Trophoblast cell (in vitro differentiated cells and primary cell): ENCODE measurements at regions not wholly inside any gene's neighbourhood (a gene's known extent, or its start where the extent isn't known, plus 50 kb on each side); places are given as distances from the start of the nearest gene placed in this dataset.

ENCODE experiments used
- DNase-seq, 2 donors: peaks; one replicate each; pipeline ENCODE4 v3.0.0-alpha.2; 2016
- H2AFZ ChIP-seq: 2 replicates; pipeline ENCODE4 v1.6.1; 2013; ENCODE audit warnings: low read length, moderate library complexity, mild to moderate bottlenecking; ENCODE audit not compliant: insufficient read depth, poor library complexity
- H2AK5ac ChIP-seq: 2 replicates; pipeline ENCODE4 v1.6.1; 2013; ENCODE audit warnings: mild to moderate bottlenecking, low read length
- H2BK120ac ChIP-seq: 2 replicates; pipeline ENCODE4 v1.6.1; 2013; ENCODE audit warnings: low read length, mild to moderate bottlenecking, moderate library complexity; ENCODE audit not compliant: insufficient read depth, poor library complexity
- H2BK12ac ChIP-seq: 2 replicates; pipeline ENCODE4 v1.6.1; 2013; ENCODE audit warnings: mild to moderate bottlenecking, low read length, moderate library complexity
- H2BK5ac ChIP-seq: 2 replicates; pipeline ENCODE4 v1.6.1; 2013; ENCODE audit warnings: low read length, low read depth, moderate library complexity, mild to moderate bottlenecking; ENCODE audit not compliant: poor library complexity
- H3K14ac ChIP-seq: 2 replicates; pipeline ENCODE4 v1.6.1; 2013; ENCODE audit warnings: mild to moderate bottlenecking, low read length
- H3K18ac ChIP-seq: 2 replicates; pipeline ENCODE4 v1.6.1; 2013; ENCODE audit warnings: mild to moderate bottlenecking, low read length
- H3K23ac ChIP-seq: 2 replicates; pipeline ENCODE4 v1.6.1; 2013; ENCODE audit warnings: low read length
- H3K27ac ChIP-seq: 2 replicates; pipeline ENCODE4 v1.5.1; 2013; ENCODE audit warnings: low read depth, mild to moderate bottlenecking, inconsistent platforms, low read length, moderate library complexity
- H3K27me3 ChIP-seq: 2 replicates; pipeline ENCODE4 v1.6.1; 2013; ENCODE audit warnings: inconsistent platforms, mild to moderate bottlenecking, low read length, moderate library complexity; ENCODE audit not compliant: insufficient read depth
- H3K36me3 ChIP-seq, 2 experiments: 1 replicate in 1 of 2; 2 replicates in 1 of 2; pipeline ENCODE4 v1.6.1; 2013; ENCODE audit warnings: low read length in 2 of 2, mild to moderate bottlenecking in 2 of 2, moderate library complexity in 1 of 2; ENCODE audit not compliant: insufficient read depth in 2 of 2, control insufficient read depth in 1 of 2
- H3K4ac ChIP-seq: 2 replicates; pipeline ENCODE4 v1.6.1; 2013; ENCODE audit warnings: low read depth, mild to moderate bottlenecking, low read length, moderate library complexity
- H3K4me1 ChIP-seq, 2 experiments: 1 replicate in 1 of 2; 2 replicates in 1 of 2; pipeline ENCODE4 v1.6.1; 2013; ENCODE audit warnings: low read length in 2 of 2, mild to moderate bottlenecking in 2 of 2, moderate library complexity in 1 of 2; ENCODE audit not compliant: insufficient read depth in 2 of 2, control insufficient read depth in 1 of 2
- H3K4me2 ChIP-seq: 2 replicates; pipeline ENCODE4 v1.6.1; 2013; ENCODE audit warnings: inconsistent platforms, mild to moderate bottlenecking, low read length, moderate library complexity
- H3K4me3 ChIP-seq: 2 replicates; pipeline ENCODE4 v1.5.1; 2013; ENCODE audit warnings: mild to moderate bottlenecking, low read depth, low read length, inconsistent platforms
- H3K79me1 ChIP-seq: one replicate; pipeline ENCODE4 v1.6.1; 2013; ENCODE audit warnings: low read length
- H3K79me2 ChIP-seq: 2 replicates; pipeline ENCODE4 v1.6.1; 2013; ENCODE audit warnings: low read length, mild to moderate bottlenecking; ENCODE audit not compliant: control insufficient read depth, insufficient read depth, poor library complexity
- H3K9ac ChIP-seq: 2 replicates; pipeline ENCODE4 v1.6.1; 2013; ENCODE audit warnings: mild to moderate bottlenecking, low read length
- H3K9me3 ChIP-seq: 2 replicates; pipeline ENCODE4 v1.6.1; 2013; ENCODE audit warnings: low read depth, mild to moderate bottlenecking, control low read depth, inconsistent platforms, low read length; ENCODE audit not compliant: insufficient read depth
- H4K12ac ChIP-seq: 2 replicates; pipeline ENCODE4 v1.6.1; 2013; ENCODE audit warnings: low read depth, mild to moderate bottlenecking, low read length, moderate library complexity
- H4K8ac ChIP-seq: 2 replicates; pipeline ENCODE4 v1.6.1; 2013; ENCODE audit warnings: low read depth, mild to moderate bottlenecking, low read length, moderate library complexity
- H4K91ac ChIP-seq: one replicate; pipeline ENCODE4 v1.6.1; 2013; ENCODE audit warnings: low read depth, mild to moderate bottlenecking, low read length, moderate library complexity
- WGBS: extraction: QIAGEN DNeasy Blood & Tissue Kit; methylation state at CpG from one replicate; pipeline ENCODE4 v1.1.7; 2013; ENCODE audit warnings: missing lambda C conversion rate; ENCODE audit not compliant: insufficient read length, insufficient coverage; ENCODE audit errors: extremely low coverage; 5-methylcytosine and 5-hydroxymethylcytosine counted together

DNA sequence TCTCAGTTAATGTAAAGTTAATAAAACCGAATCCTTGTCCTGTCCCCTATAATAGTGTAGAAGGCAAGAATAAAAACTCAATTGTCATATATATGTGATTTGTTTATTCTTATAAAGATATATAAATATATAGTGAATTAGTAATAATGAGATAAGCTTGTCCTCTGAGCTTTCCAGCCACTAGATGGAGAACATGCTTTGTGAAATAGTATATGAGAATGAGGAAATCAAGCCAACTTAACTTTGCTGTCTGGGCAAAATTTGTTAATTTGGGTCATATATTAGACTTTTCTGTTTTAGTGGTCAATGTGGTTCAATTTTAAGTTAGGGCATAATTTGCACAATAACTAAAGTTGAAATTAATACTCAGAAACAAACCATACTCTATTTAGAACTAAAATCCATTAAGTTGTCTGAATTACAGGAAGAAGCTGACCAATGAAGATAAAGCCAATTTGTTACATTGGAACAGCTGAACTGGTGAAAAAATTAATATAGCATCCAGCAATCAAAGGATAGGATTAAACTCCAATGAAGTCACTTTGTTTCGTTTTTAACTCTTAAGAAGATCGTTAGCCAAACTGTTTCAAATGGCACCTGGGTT, 595.0 kb downstream of the ARL4A start:
- Histone ChIP-seq H3K9me3 (no peaks in the 10 kb centered on the region), H3K27ac (no peak overlapping the region), H2AK5ac (no peak overlapping the region), H3K9ac (no peak overlapping the region), H4K12ac (no peak overlapping the region), H3K36me3 (no peaks in the 10 kb centered on the region), H2BK120ac (no peak overlapping the region), H2AFZ (no peak overlapping the region), H3K4me3 (no peak overlapping the region), H3K27me3 (no peaks in the 10 kb centered on the region), H3K14ac (no peak overlapping the region), H4K91ac (no peak overlapping the region), H2BK12ac (no peak overlapping the region), H3K4me2 (no peak overlapping the region), H4K8ac (no peak overlapping the region), H3K79me1 (no peaks in the 10 kb centered on the region), H3K4me1 (no peaks in the 10 kb centered on the region), H3K23ac (no peak overlapping the region), H2BK5ac (no peak overlapping the region), H3K18ac (no peak overlapping the region), H3K79me2 (no peaks in the 10 kb centered on the region), H3K4ac (no peak overlapping the region)
- peak in 1 of 2 donors; percentile 35 for DNase-seq
- no CpG with 5 or more reads among the region's 3 CpGs for WGBS

GRCh38 chr7:13286916-13287315, 599.5 kb downstream of the ARL4A start:
- Histone ChIP-seq H3K79me2 (no peaks in the 10 kb centered on the region), H2BK12ac (no peak overlapping the region), H3K4me3 (no peak overlapping the region), H3K14ac (no peak overlapping the region), H2AK5ac (no peak overlapping the region), H3K36me3 (no peaks in the 10 kb centered on the region), H3K9me3 (no peaks in the 10 kb centered on the region), H4K8ac (no peak overlapping the region), H2BK120ac (no peak overlapping the region), H4K91ac (no peak overlapping the region), H3K9ac (no peak overlapping the region), H3K18ac (no peak overlapping the region), H2AFZ (no peak overlapping the region), H2BK5ac (no peak overlapping the region), H3K4me2 (no peak overlapping the region), H3K79me1 (no peaks in the 10 kb centered on the region), H4K12ac (no peak overlapping the region), H3K4ac (no peak overlapping the region), H3K27me3 (no peaks in the 10 kb centered on the region), H3K23ac (no peak overlapping the region), H3K4me1 (no peaks in the 10 kb centered on the region), H3K27ac (no peak overlapping the region)
- DNase-seq = no peak
- no CpG with 5 or more reads among the region's 4 CpGs for WGBS

- Histone ChIP-seq H2BK12ac (no peak overlapping the region), H3K9me3 (no peaks in the 10 kb centered on the region), H3K14ac (no peak overlapping the region), H2AK5ac (no peak overlapping the region), H3K27me3 (no peaks in the 10 kb centered on the region), H3K79me1 (no peaks in the 10 kb centered on the region), H3K4me2 (no peak overlapping the region), H2BK5ac (no peak overlapping the region), H3K79me2 (no peaks in the 10 kb centered on the region), H4K91ac (no peak overlapping the region), H3K4me3 (no peak overlapping the region), H4K8ac (no peak overlapping the region), H3K36me3 (no peaks in the 10 kb centered on the region), H3K23ac (no peak overlapping the region), H3K4me1 (no peaks in the 10 kb centered on the region), H3K27ac (no peak overlapping the region), H2AFZ (no peak overlapping the region), H3K9ac (no peak overlapping the region), H2BK120ac (no peak overlapping the region), H3K18ac (no peak overlapping the region), H4K12ac (no peak overlapping the region), H3K4ac (no peak overlapping the region)
- DNase-seq = no peak
Observed at GRCh38 chr7:13288516-13288915, 601.1 kb downstream of the ARL4A start.

- Histone ChIP-seq H3K4me2 (no peak overlapping the region), H3K4me3 (no peak overlapping the region), H3K9me3 (no peaks in the 10 kb centered on the region), H3K79me2 (no peaks in the 10 kb centered on the region), H4K91ac (no peak overlapping the region), H3K27me3 (no peaks in the 10 kb centered on the region), H3K14ac (no peak overlapping the region), H3K79me1 (no peaks in the 10 kb centered on the region), H3K4ac (no peak overlapping the region), H3K9ac (no peak overlapping the region), H3K23ac (no peak overlapping the region), H3K4me1 (no peaks in the 10 kb centered on the region), H3K36me3 (no peaks in the 10 kb centered on the region), H2BK12ac (no peak overlapping the region), H2BK5ac (no peak overlapping the region), H2AK5ac (no peak overlapping the region), H4K12ac (no peak overlapping the region), H3K18ac (no peak overlapping the region), H2AFZ (no peak overlapping the region), H2BK120ac (no peak overlapping the region), H3K27ac (no peak overlapping the region), H4K8ac (no peak overlapping the region)
- DNase-seq = no peak
Observed at GRCh38 chr7:13290975-13291374, 603.5 kb downstream of the ARL4A start.
